GM13976 (cell line): ENCODE measurements at regions not wholly inside any gene's neighbourhood (a gene's known extent, or its start where the extent isn't known, plus 50 kb on each side); places are given as distances from the start of the nearest gene placed in this dataset.

Experiments
- DNase-seq: peaks from one replicate; pipeline ENCODE4 v3.0.0; 2012; ENCODE audit warnings: low spot score
- CTCF ChIP-seq: IDR thresholded peaks from 2 replicates; pipeline ENCODE4 v1.5.1; 2012; ENCODE audit warnings: borderline replicate concordance, mild to moderate bottlenecking; ENCODE audit not compliant: insufficient read depth; ENCODE audit errors: extremely low read depth, missing control alignments, control extremely low read depth
- in situ Hi-C: fragments of 300-500 bp; cut with MboI; formaldehyde crosslinking; loops from one replicate; pipeline ENCODE4 v1.12.0; 2022; ENCODE audit warnings: low sequenced_read_pairs, mixed read lengths, inconsistent platforms; ENCODE audit not compliant: unreplicated experiment

DNA sequence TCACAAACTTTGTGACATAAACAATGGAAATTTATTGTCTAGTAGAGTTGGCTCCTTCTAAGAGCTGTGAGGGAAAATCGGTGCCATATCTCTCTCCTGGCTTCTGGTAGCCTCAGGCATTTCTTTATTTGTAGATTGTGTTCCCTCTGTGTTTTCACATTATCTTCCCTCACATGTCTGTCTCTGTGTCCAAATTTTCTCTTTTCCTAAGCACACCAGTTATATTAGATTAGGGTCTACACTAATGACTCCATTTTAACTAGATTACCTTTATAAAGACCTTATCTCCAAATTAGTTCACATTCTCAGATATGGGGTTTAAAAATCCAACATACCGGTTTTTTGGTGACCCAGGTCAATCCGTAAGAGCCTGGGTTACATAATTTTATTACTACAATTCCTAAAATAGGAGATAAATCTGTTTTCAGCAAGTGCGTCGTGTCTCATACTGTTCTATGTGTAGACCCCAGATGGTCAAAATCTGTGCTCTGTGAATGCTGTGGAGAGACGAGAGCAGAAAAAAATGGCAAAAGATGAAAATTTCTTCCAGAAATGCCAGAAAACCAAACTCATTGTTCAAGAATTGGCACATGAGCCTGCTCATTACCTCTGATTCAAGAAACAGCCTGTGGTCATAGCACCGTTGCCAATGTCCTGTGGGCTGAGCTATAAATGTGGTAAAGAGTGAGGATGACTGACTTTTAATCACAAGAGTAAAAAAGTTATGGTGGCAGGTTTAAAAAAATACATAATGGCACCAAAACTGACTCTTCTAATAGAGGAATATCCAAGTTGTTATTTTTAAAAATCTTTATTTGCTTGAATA is 574.7 kb downstream of the PCDH7 start:
- no peak for TF ChIP-seq CTCF
- no peak for DNase-seq
- in situ Hi-C loops = no loop called here

DNA sequence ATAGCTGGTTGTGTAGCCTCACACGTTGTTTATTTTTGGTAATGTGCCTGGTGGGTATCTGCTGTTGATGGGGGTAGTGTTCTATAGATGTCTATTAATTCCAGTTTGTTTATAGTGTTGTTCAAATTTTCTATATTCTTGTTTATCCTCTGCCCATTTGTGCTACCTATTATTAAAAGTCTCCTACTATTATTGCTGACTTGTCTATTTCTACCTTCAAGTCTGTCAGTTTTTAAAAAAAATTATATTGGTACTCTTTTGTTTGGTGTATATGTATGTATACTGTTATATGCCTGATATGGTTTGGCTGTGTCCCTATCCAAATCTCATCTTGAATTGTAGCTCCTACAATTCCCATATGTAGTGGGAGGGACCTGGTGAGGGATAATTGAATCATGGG is 578.6 kb downstream of the PCDH7 start:
- no peak for TF ChIP-seq CTCF
- DNase-seq = no peak
- in situ Hi-C loops = no loop called here

DNA sequence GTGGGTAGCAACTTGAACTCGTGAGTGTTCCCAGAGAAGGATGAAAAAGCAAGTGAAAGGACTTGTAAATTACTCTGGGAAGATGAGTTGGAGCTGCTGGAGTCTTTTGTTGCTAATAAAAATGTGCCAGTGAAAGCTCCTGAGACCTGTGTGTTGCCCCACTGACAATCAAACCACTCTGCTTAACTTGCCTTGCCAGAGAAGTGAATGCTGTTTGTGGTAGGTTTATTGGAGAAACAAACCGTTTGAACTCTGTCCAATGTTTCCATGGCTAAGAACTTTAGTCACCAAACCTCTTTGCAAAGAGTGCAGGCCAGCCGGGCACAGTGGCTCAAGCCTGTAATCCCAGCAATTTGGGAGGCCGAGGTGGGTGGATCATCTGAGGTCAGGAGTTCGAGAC is 586.9 kb downstream of the PCDH7 start:
- DNase-seq = no peak
- in situ Hi-C loops = no loop called here
- no peak for TF ChIP-seq CTCF

GRCh38 chr4:31324814-31325213 is 604.6 kb downstream of the PCDH7 start:
- TF ChIP-seq CTCF = no peak
- in situ Hi-C loops = no loop called here
- no peak for DNase-seq

DNA sequence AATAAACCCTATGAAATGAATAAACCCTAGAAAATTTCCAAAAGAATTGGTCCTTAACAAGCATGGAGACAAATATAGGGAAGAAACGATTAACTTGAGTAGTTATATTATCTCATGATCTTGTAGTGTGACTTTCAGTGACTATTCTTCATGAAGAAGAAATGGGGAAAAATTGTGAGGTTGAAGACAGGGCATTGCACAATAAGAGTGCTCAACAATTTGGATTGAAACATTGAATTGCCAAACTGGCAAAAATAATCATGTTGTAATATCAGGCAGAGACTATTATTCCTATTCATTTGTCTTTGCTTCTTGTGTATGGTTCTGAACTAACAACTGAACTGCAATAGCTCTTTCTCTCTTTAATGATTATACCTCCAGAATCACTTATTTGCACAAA is 605.1 kb downstream of the PCDH7 start:
- in situ Hi-C loops = no loop called here
- DNase-seq = no peak
- TF ChIP-seq CTCF = no peak

DNA sequence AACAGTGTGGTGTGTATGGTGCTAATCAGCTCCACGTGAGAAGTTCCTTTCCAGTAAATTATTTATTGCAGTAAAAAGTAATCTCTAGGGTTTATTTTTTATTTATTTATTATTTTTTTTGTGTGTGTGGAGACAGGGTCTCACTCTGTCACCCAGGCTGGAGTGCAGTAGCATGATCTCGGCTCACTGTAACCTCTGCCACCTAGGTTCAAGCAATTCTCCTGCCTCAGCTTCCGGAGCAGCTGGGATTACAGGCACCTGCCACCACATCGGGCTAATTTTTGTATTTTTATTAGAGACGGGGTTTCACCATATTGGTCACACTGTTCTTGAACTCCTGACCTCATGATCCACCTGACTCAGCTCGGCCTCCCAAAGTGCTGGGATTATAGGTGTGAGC is 606.9 kb downstream of the PCDH7 start:
- no peak for TF ChIP-seq CTCF
- in situ Hi-C loops = no loop called here
- no peak for DNase-seq
